H1 (cell line): ENCODE measurements at regions not wholly inside any gene's neighbourhood (a gene's known extent, or its start where the extent isn't known, plus 50 kb on each side); places are given as distances from the start of the nearest gene placed in this dataset.
"Not testable (repeated sequence)": the region's sequence is repeated elsewhere in the genome, so short reads cannot be mapped to it uniquely, and the experiment has no call there.

ENCODE experiments used
- CTCF ChIA-PET: fragments of 300-600 bp; sonication (Branson Sonifier 250); formaldehyde crosslinking; loops from one replicate; lab custom pipeline; 2021; ENCODE audit not compliant: partially characterized antibody; lab: Charles Lee
- POLR2A ChIA-PET: fragments of 300-600 bp; sonication (Branson Sonifier 250); formaldehyde crosslinking; loops from one replicate; lab custom pipeline; 2021; ENCODE audit warnings: inconsistent platforms; ENCODE audit not compliant: partially characterized antibody; lab: Charles Lee
- DNase-seq, 2 experiments: peaks; one replicate each; pipeline versions ENCODE4 v3.0.0 to v3.0.0-alpha.2; 2010 to 2022; ENCODE audit warnings: low spot score in 2 of 2, low read depth in 1 of 2, mixed read lengths in 1 of 2
- FAIRE-seq: peaks from 2 replicates; lab custom pipeline; 2011; peaks lifted over from hg19 to GRCh38; lab: Jason Lieb, UNC
- H2AFZ ChIP-seq: 2 replicates; pipeline ENCODE4 v1.8.1; 2012; ENCODE audit warnings: low read length, inconsistent platforms
- H2AK5ac ChIP-seq: 2 replicates; pipeline ENCODE4 v1.6.1; 2013; ENCODE audit warnings: low read depth, low read length
- H2BK120ac ChIP-seq: replicated peaks from 2 replicates; pipeline ENCODE3; 2013; ENCODE audit warnings: low read depth, low read length, inconsistent platforms
- H2BK12ac ChIP-seq: 2 replicates; pipeline ENCODE4 v1.6.1; 2013; ENCODE audit warnings: low read depth, low read length
- H2BK15ac ChIP-seq: 2 replicates; pipeline ENCODE4 v1.6.1; 2013; ENCODE audit warnings: low read length
- H2BK20ac ChIP-seq: 2 replicates; pipeline ENCODE4 v1.6.1; 2013; ENCODE audit warnings: low read length
- H2BK5ac ChIP-seq: 2 replicates; pipeline ENCODE4 v1.6.1; 2013; ENCODE audit warnings: low read depth, low read length
- H3K14ac ChIP-seq: 2 replicates; pipeline ENCODE4 v1.6.1; 2013; ENCODE audit warnings: inconsistent platforms; ENCODE audit not compliant: insufficient read length
- H3K18ac ChIP-seq: 2 replicates; pipeline ENCODE4 v1.6.1; 2013; ENCODE audit warnings: low read length; ENCODE audit errors: extremely low read depth
- H3K23ac ChIP-seq: 2 replicates; pipeline ENCODE4 v1.6.1; 2013; ENCODE audit warnings: inconsistent platforms; ENCODE audit not compliant: insufficient read length
- H3K23me2 ChIP-seq: 2 replicates; pipeline ENCODE4 v1.6.1; 2013; ENCODE audit warnings: low read depth, low read length
- H3K27ac ChIP-seq: 2 replicates; pipeline ENCODE4 v1.6.1; 2011; ENCODE audit warnings: low read depth, low read length, inconsistent platforms
- H3K27me3 ChIP-seq, 4 experiments: replicated peaks in 1 of 4; 1 replicate in 1 of 4; 2 replicates in 3 of 4; pipeline versions ENCODE4 v1.6.1 to v1.8.1; 2011 to 2013; ENCODE audit warnings: low read length in 3 of 4, mild to moderate bottlenecking in 3 of 4, inconsistent platforms in 2 of 4, mixed read lengths in 2 of 4, moderate library complexity in 1 of 4; ENCODE audit not compliant: control insufficient read depth in 3 of 4, insufficient read depth in 3 of 4; ENCODE audit errors: extremely low read depth in 1 of 4
- H3K36me3 ChIP-seq, 4 experiments: 2 replicates each; pipeline versions ENCODE4 v1.6.1 to v1.8.1; 2011 to 2013; ENCODE audit warnings: mild to moderate bottlenecking in 4 of 4, low read length in 3 of 4, moderate library complexity in 2 of 4, control low read depth in 1 of 4, inconsistent platforms in 1 of 4; ENCODE audit not compliant: insufficient read depth in 4 of 4, control insufficient read depth in 2 of 4
- H3K4ac ChIP-seq: replicated peaks from 2 replicates; pipeline ENCODE3; 2013; ENCODE audit warnings: low read length, low read depth, mixed read lengths, inconsistent platforms; ENCODE audit not compliant: insufficient read length
- H3K4me1 ChIP-seq, 4 experiments: replicated peaks in 1 of 4; 1 replicate in 1 of 4; 2 replicates in 3 of 4; pipeline versions ENCODE4 v1.6.1 to v1.8.1; 2011 to 2013; ENCODE audit warnings: low read length in 3 of 4, inconsistent platforms in 2 of 4, mixed read lengths in 1 of 4; ENCODE audit not compliant: insufficient read depth in 4 of 4, control insufficient read depth in 3 of 4
- H3K4me2 ChIP-seq, 2 experiments: 2 replicates each; pipeline versions ENCODE4 v1.6.1 to v1.8.1; 2011 to 2013; ENCODE audit warnings: low read depth in 2 of 2, low read length in 2 of 2, control low read depth in 1 of 2, inconsistent platforms in 1 of 2, mild to moderate bottlenecking in 1 of 2; ENCODE audit not compliant: insufficient read depth in 1 of 2
- H3K4me3 ChIP-seq, 4 experiments: fragments of 200-600, 300-600 bp in 1 of 4; sonication (generic), shearing (Covaris generic), sonication (Bioruptor Twin) in 1 of 4; 2 replicates each; pipeline versions ENCODE4 v1.5.1 to v1.8.1; 2011 to 2016; ENCODE audit warnings: low read length in 4 of 4, low read depth in 3 of 4, control low read depth in 2 of 4, inconsistent platforms in 2 of 4, mild to moderate bottlenecking in 2 of 4, mixed read lengths in 1 of 4, moderate library complexity in 1 of 4; ENCODE audit not compliant: insufficient read depth in 2 of 4; ENCODE audit errors: extremely low read depth in 1 of 4
- H3K56ac ChIP-seq: replicated peaks from 2 replicates; pipeline ENCODE3; 2013; ENCODE audit warnings: low read depth, mild to moderate bottlenecking, mixed read lengths, low read length, inconsistent platforms; ENCODE audit not compliant: insufficient read length
- H3K79me1 ChIP-seq: 2 replicates; pipeline ENCODE4 v1.6.1; 2013; ENCODE audit warnings: low read depth, low read length, control low read depth
- H3K79me2 ChIP-seq, 2 experiments: 2 replicates each; pipeline versions ENCODE4 v1.6.1 to v1.8.1; 2012 to 2013; ENCODE audit warnings: low read length in 2 of 2, mild to moderate bottlenecking in 2 of 2, inconsistent platforms in 1 of 2; ENCODE audit not compliant: insufficient read depth in 2 of 2, control insufficient read depth in 1 of 2
- H3K9ac ChIP-seq, 4 experiments: replicated peaks in 1 of 4; 1 replicate in 1 of 4; 2 replicates in 3 of 4; pipeline versions ENCODE4 v1.6.1 to v1.8.1; 2011 to 2013; ENCODE audit warnings: low read depth in 3 of 4, low read length in 3 of 4, control low read depth in 2 of 4, mild to moderate bottlenecking in 2 of 4, moderate library complexity in 2 of 4, inconsistent platforms in 1 of 4; ENCODE audit errors: extremely low read depth in 1 of 4
- H3K9me3 ChIP-seq, 2 experiments: 2 replicates each; pipeline versions ENCODE4 v1.6.1 to v1.8.1; 2012 to 2013; ENCODE audit warnings: mild to moderate bottlenecking in 2 of 2, moderate library complexity in 2 of 2, control low read depth in 1 of 2, inconsistent platforms in 1 of 2, low read depth in 1 of 2, low read length in 1 of 2, mixed read lengths in 1 of 2; ENCODE audit not compliant: insufficient read depth in 2 of 2
- H4K20me1 ChIP-seq, 2 experiments: replicated peaks in 1 of 2; 2 replicates each; pipeline versions ENCODE3 to v1.8.1; 2011 to 2013; ENCODE audit warnings: inconsistent platforms in 2 of 2, low read length in 2 of 2, mild to moderate bottlenecking in 1 of 2; ENCODE audit not compliant: insufficient read depth in 2 of 2, control insufficient read depth in 1 of 2
- H4K5ac ChIP-seq: 2 replicates; pipeline ENCODE4 v1.6.1; 2013; ENCODE audit warnings: low read length, low read depth, mixed read lengths, inconsistent platforms; ENCODE audit not compliant: insufficient read length
- H4K8ac ChIP-seq: 2 replicates; pipeline ENCODE4 v1.8.0; 2013; ENCODE audit warnings: mild to moderate bottlenecking, moderate library complexity, low read length, inconsistent platforms; ENCODE audit not compliant: insufficient read depth; ENCODE audit errors: extremely low read depth
- H4K91ac ChIP-seq: replicated peaks from 2 replicates; pipeline ENCODE3; 2013; ENCODE audit warnings: low read length, mixed read lengths, inconsistent platforms; ENCODE audit not compliant: insufficient read length
- WGBS, 2 experiments: shearing (Covaris generic) in 1 of 2; methylation state at CpG; one replicate each; pipeline versions ENCODE4 v1.1.6 to v1.1.7; 2013 to 2015; ENCODE audit warnings: low lambda C conversion rate in 2 of 2, mixed read lengths in 2 of 2, inconsistent platforms in 1 of 2, low coverage in 1 of 2, missing lambda C conversion rate in 1 of 2; ENCODE audit not compliant: insufficient replicate concordance in 2 of 2, insufficient coverage in 1 of 2, insufficient read length in 1 of 2; ENCODE audit errors: extremely low coverage in 1 of 2, missing lambda C conversion rate in 1 of 2; 5-methylcytosine and 5-hydroxymethylcytosine counted together

- H3K9me3 ChIP-seq, H3K36me3 ChIP-seq, H2AFZ ChIP-seq, H3K4me2 ChIP-seq, H2BK20ac ChIP-seq, H2BK5ac ChIP-seq, H3K79me2 ChIP-seq, H3K27me3 ChIP-seq, H4K20me1 ChIP-seq, H2BK120ac ChIP-seq, H3K4ac ChIP-seq, H2AK5ac ChIP-seq, H3K23ac ChIP-seq, CTCF ChIA-PET, POLR2A ChIA-PET, H4K8ac ChIP-seq, DNase-seq, H4K5ac ChIP-seq, H3K4me1 ChIP-seq, H2BK15ac ChIP-seq, H3K14ac ChIP-seq, H3K4me3 ChIP-seq, H3K79me1 ChIP-seq, FAIRE-seq, H2BK12ac ChIP-seq, H3K9ac ChIP-seq, H3K18ac ChIP-seq, H4K91ac ChIP-seq, H3K27ac ChIP-seq, H3K23me2 ChIP-seq, H3K56ac ChIP-seq: not testable (repeated sequence)
- no CpG with 5 or more reads among the region's 1 CpG for WGBS, 2 experiments
Measured at GRCh38 chr2:88994856-88995255, 303.4 kb downstream of the RPIA start.

DNA sequence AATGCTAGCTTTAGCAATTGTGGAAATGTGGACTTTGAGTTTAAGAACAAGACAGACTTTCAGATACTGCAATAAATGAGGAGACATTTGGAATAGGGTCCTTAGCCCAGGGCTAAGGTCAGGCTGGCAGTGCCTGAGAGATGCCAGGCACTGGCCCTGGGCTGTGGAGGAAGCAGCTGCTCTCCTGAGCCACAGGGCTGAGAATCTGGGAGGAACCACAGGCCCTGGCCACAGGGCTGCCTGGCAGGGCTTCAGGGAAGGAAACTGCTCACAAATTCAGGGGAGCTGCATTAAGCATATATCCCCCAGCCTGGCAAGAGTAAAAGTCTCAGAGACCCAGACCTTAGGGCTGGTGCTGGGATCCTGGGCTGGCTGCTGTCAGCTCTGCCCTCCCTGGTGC, 305.1 kb downstream of the RPIA start:
- POLR2A ChIA-PET, H2AFZ ChIP-seq, H2AK5ac ChIP-seq, H3K23ac ChIP-seq, H3K36me3 ChIP-seq, H2BK20ac ChIP-seq, H3K27me3 ChIP-seq, H3K4me2 ChIP-seq, CTCF ChIA-PET, H3K9me3 ChIP-seq, H3K23me2 ChIP-seq, H4K5ac ChIP-seq, H4K20me1 ChIP-seq, H3K79me2 ChIP-seq, DNase-seq, H3K27ac ChIP-seq, H2BK5ac ChIP-seq, H2BK120ac ChIP-seq, FAIRE-seq, H3K79me1 ChIP-seq, H4K91ac ChIP-seq, H4K8ac ChIP-seq, H3K4ac ChIP-seq, H3K9ac ChIP-seq, H2BK15ac ChIP-seq, H3K4me3 ChIP-seq, H3K4me1 ChIP-seq, H2BK12ac ChIP-seq, H3K14ac ChIP-seq, H3K18ac ChIP-seq, H3K56ac ChIP-seq: not testable (repeated sequence)
